HUDEP-2 (cell line): ENCODE measurements at regions not wholly inside any gene's neighbourhood (a gene's known extent, or its start where the extent isn't known, plus 50 kb on each side); places are given as distances from the start of the nearest gene placed in this dataset.

Source experiments
- DNase-seq, 76 experiments: peaks; one replicate each; lab custom pipeline; 2025; ENCODE audit not compliant: unreplicated experiment in 76 of 76; lab: John Stamatoyannopoulos, UW

GRCh38 chr4:141575884-141576283 lies 60.5 kb upstream of the IL15 start:
- no peak for DNase-seq

GRCh38 chr4:141576585-141577110 lies 59.7 kb upstream of the IL15 start:
- no peak for DNase-seq

GRCh38 chr4:141578451-141578850 lies 57.9 kb upstream of the IL15 start:
- DNase-seq, result no peak

GRCh38 chr4:141580523-141580922 lies 55.9 kb upstream of the IL15 start:
- DNase-seq, result no peak
